HCT116 (cell line): ENCODE measurements at regions not wholly inside any gene's neighbourhood (a gene's known extent, or its start where the extent isn't known, plus 50 kb on each side); places are given as distances from the start of the nearest gene placed in this dataset.

Experiments
- ATAC-seq: fragments of 200-7000 bp; cut with Tn5 transposase; 2 replicates; pipeline ENCODE4 v1.9.1; 2020; ENCODE audit warnings: mild to moderate bottlenecking, moderate library complexity
- BruUV-seq: library from RNA; stranded (reverse); fragments of 400-500 nt; replicated peaks from 2 replicates; lab custom pipeline; 2021; lab: Mats Ljungman, UMichigan
- CTCF ChIA-PET: fragments of 300-600 bp; sonication (Branson Sonifier 250); formaldehyde crosslinking; loops from one replicate; lab custom pipeline; 2021; ENCODE audit warnings: antibody characterized with exemption; lab: Charles Lee
- POLR2A ChIA-PET: fragments of 300-600, 350-600 bp; sonication (Branson Sonifier 250); formaldehyde crosslinking; loops from one replicate; lab custom pipeline; 2021; ENCODE audit warnings: antibody characterized with exemption; lab: Charles Lee
- RAD21 ChIA-PET, 2 experiments: fragments of 300-600 bp; sonication (Branson Sonifier 250); formaldehyde crosslinking; loops; one replicate each; lab custom pipeline; 2023; ENCODE audit warnings: low total read pairs in 2 of 2; ENCODE audit not compliant: uncharacterized antibody in 2 of 2, unreplicated experiment in 2 of 2, low non-redundant PET in 1 of 2; lab: Charles Lee
- DNase-seq: peaks from one replicate; pipeline ENCODE4 v3.0.0-alpha.2; 2010; ENCODE audit warnings: low read depth, low spot score
- H2AFZ ChIP-seq: fragments of 200-600 bp; shearing (Covaris generic), sonication (generic); 2 replicates; pipeline ENCODE4 v1.6.1; 2017; ENCODE audit warnings: low read depth, mixed run types, mixed read lengths, antibody characterized with exemption, low read length; ENCODE audit not compliant: poor library complexity, severe bottlenecking
- H3K27ac ChIP-seq: 2 replicates; pipeline ENCODE4 v1.5.1; 2012; ENCODE audit warnings: low read depth, low read length
- H3K27me3 ChIP-seq: fragments of 200-600 bp; sonication (generic); 2 replicates; pipeline ENCODE4 v1.6.1; 2016; ENCODE audit warnings: mixed run types, low read length, mixed read lengths; ENCODE audit not compliant: insufficient read depth
- H3K36me3 ChIP-seq, 2 experiments: fragments of 200-500 bp in 1 of 2; fragments of 200-600 bp in 1 of 2; sonication (Bioruptor generic) in 1 of 2; sonication (generic) in 1 of 2; 2 replicates each; pipeline versions ENCODE4 v1.5.1 to v1.6.1; 2014 to 2016; ENCODE audit warnings: low read length in 2 of 2, inconsistent platforms in 1 of 2, mixed read lengths in 1 of 2, mixed run types in 1 of 2; ENCODE audit not compliant: insufficient read depth in 2 of 2, control insufficient read depth in 1 of 2
- H3K4me1 ChIP-seq, 2 experiments: fragments of 200-600 bp in 1 of 2; sonication (generic) in 1 of 2; 2 replicates each; pipeline versions ENCODE4 v1.5.1 to v1.6.1; 2012 to 2017; ENCODE audit warnings: low read length in 2 of 2, inconsistent platforms in 1 of 2, mild to moderate bottlenecking in 1 of 2, mixed read lengths in 1 of 2, mixed run types in 1 of 2, moderate library complexity in 1 of 2; ENCODE audit not compliant: insufficient read depth in 2 of 2, control insufficient read depth in 1 of 2
- H3K4me2 ChIP-seq: fragments of 200-600 bp; sonication (generic); 2 replicates; pipeline ENCODE4 v1.6.1; 2017; ENCODE audit warnings: mixed run types, low read length, mixed read lengths
- H3K4me3 ChIP-seq, 2 experiments: fragments of 200-600 bp in 1 of 2; sonication (generic) in 1 of 2; replicated peaks in 1 of 2; 2 replicates each; pipeline ENCODE4 v1.5.1; 2011 to 2016; ENCODE audit warnings: low read length in 2 of 2, control low read depth in 1 of 2, low read depth in 1 of 2, mild to moderate bottlenecking in 1 of 2, mixed read lengths in 1 of 2, mixed run types in 1 of 2
- H3K79me2 ChIP-seq: fragments of 200-600 bp; sonication (generic); 2 replicates; pipeline ENCODE4 v1.6.1; 2017; ENCODE audit warnings: mild to moderate bottlenecking, mixed run types, low read length, moderate library complexity, mixed read lengths; ENCODE audit not compliant: insufficient read depth
- H3K9ac ChIP-seq: fragments of 200-600 bp; sonication (generic); 2 replicates; pipeline ENCODE4 v1.6.1; 2016; ENCODE audit warnings: low read length, mixed read lengths
- H3K9me2 ChIP-seq: fragments of 200-600 bp; sonication (generic), shearing (Covaris generic); 2 replicates; pipeline ENCODE4 v1.6.1; 2017; ENCODE audit warnings: mixed run types, mild to moderate bottlenecking, moderate library complexity; ENCODE audit not compliant: insufficient read depth
- H3K9me3 ChIP-seq, 2 experiments: fragments of 200-500 bp in 1 of 2; fragments of 200-600 bp in 1 of 2; sonication (Bioruptor generic) in 1 of 2; sonication (generic) in 1 of 2; 2 replicates each; pipeline ENCODE4 v1.6.1; 2014 to 2017; ENCODE audit warnings: low read length in 2 of 2, mixed read lengths in 2 of 2, inconsistent platforms in 1 of 2, low read depth in 1 of 2, mild to moderate bottlenecking in 1 of 2, mixed run types in 1 of 2, moderate library complexity in 1 of 2; ENCODE audit not compliant: control insufficient read depth in 1 of 2, insufficient read depth in 1 of 2
- H4K20me1 ChIP-seq: fragments of 200-600 bp; sonication (generic), shearing (Covaris generic); 2 replicates; pipeline ENCODE4 v1.6.1; 2017; ENCODE audit warnings: mixed run types, mild to moderate bottlenecking, moderate library complexity; ENCODE audit not compliant: insufficient read depth
- ATF3 ChIP-seq: IDR thresholded peaks from 2 replicates; pipeline ENCODE4 v1.6.1; 2012
- CBX3 ChIP-seq: IDR thresholded peaks from 2 replicates; pipeline ENCODE4 v1.6.1; 2012; ENCODE audit warnings: low read depth
- CEBPB ChIP-seq: IDR thresholded peaks from 2 replicates; pipeline ENCODE4 v1.6.1; 2012; ENCODE audit warnings: low read depth
- EGR1 ChIP-seq: IDR thresholded peaks from 2 replicates; pipeline ENCODE4 v1.6.1; 2012; ENCODE audit warnings: low read depth
- EZH2 ChIP-seq: fragments of 200-600 bp; sonication (generic); IDR thresholded peaks from 2 replicates; pipeline ENCODE4 v1.6.1; 2017; ENCODE audit warnings: antibody characterized with exemption, mixed run types
- EZH2phosphoT487 ChIP-seq: fragments of 200-600 bp; IDR thresholded peaks from 2 replicates; pipeline ENCODE4 v1.6.1; 2018; ENCODE audit warnings: antibody characterized with exemption, borderline replicate concordance
- POLR2A ChIP-seq: IDR thresholded peaks from 2 replicates; pipeline ENCODE4 v1.7.0; 2011; ENCODE audit warnings: borderline replicate concordance; ENCODE audit not compliant: insufficient read depth, insufficient read length; ENCODE audit errors: extremely low read depth
- POLR2AphosphoS5 ChIP-seq: IDR thresholded peaks from 2 replicates; pipeline ENCODE4 v1.6.1; 2011; ENCODE audit warnings: mild to moderate bottlenecking, low read depth, low read length, moderate library complexity
- RAD21 ChIP-seq: IDR thresholded peaks from 2 replicates; pipeline ENCODE4 v1.6.1; 2012; ENCODE audit warnings: low read depth, mild to moderate bottlenecking
- SIN3A ChIP-seq: IDR thresholded peaks from 2 replicates; pipeline ENCODE4 v1.6.1; 2012; ENCODE audit warnings: low read depth
- SP1 ChIP-seq: IDR thresholded peaks from 2 replicates; pipeline ENCODE4 v1.6.1; 2012; ENCODE audit warnings: low read depth
- SRF ChIP-seq: IDR thresholded peaks from 2 replicates; pipeline ENCODE4 v1.6.1; 2012; ENCODE audit warnings: low read depth
- TCF7L2 ChIP-seq: IDR thresholded peaks from 2 replicates; pipeline ENCODE4 v1.7.0; 2011; ENCODE audit warnings: borderline replicate concordance, inconsistent platforms; ENCODE audit not compliant: insufficient read depth, insufficient read length; ENCODE audit errors: extremely low read depth
- YY1 ChIP-seq: IDR thresholded peaks from 2 replicates; pipeline ENCODE4 v1.6.1; 2011; ENCODE audit warnings: low read length, low read depth, moderate library complexity, mild to moderate bottlenecking; ENCODE audit not compliant: insufficient replicate concordance; ENCODE audit errors: extremely low read depth
- ZFX ChIP-seq: fragments of 450-650 bp; IDR thresholded peaks from 2 replicates; pipeline ENCODE4 v1.6.1; 2017
- ZNF274 ChIP-seq: fragments of 200-500 bp; sonication (Bioruptor generic); IDR thresholded peaks from 2 replicates; pipeline ENCODE4 v1.6.1; 2014; ENCODE audit warnings: mild to moderate bottlenecking, low read depth, low read length, inconsistent platforms
- intact Hi-C: fragments of 100-400 bp; cut with micrococcal nuclease; formaldehyde crosslinking; loops from 2 replicates; pipeline ENCODE4 v1.10.0; 2022
- TF ChIP-seq, protein P1 (sequence below): IDR thresholded peaks from 2 replicates; pipeline ENCODE4 v1.6.1; 2012; ENCODE audit warnings: low read depth
- TF ChIP-seq, protein P2 (sequence below): IDR thresholded peaks from 2 replicates; pipeline ENCODE4 v1.6.1; 2012

GRCh38 chr16:50460538-50461399 is 87.4 kb upstream of the NKD1 start:
- intact Hi-C loops = no loop called here
- POLR2A ChIA-PET = no interaction called here
- no peak for ATAC-seq

DNA sequence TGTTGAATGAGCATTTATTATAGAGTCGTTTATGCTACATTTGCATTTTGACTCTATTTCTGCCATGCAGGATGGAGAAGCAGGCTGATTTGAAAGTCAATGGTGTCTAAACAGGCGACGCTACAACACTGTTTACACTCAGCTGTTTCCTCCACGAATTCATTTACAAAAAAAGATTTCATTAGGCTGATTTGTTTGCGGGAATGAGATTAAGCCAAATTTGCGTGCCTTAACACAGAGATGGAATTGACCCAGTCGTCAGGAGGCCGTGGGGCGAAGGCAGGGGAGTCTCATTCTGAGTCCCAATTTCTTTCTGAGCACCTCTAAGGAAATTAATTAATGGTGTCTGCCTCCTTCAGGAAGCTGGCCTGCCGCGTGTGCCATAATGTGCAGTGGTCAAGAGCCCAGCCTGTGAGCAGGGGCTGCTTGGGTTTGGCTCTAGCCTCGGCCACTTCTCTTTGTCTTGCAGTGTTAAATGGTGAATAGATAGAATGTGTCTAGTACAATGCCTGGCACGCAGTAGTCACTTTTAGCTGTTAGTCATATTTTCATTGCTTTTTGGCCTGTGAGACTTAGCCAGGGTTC is 88.6 kb upstream of the NKD1 start:
- BruUV-seq = no TSS peak
- CTCF ChIA-PET = no interaction called here
- TF ChIP-seq POLR2AphosphoS5 (no peak), EZH2 (no peak), EGR1 (no peak), POLR2A (no peak), TCF7L2 (no peak), CBX3 (no peak), SRF (no peak), ATF3 (no peak), ZFX (no peak), RAD21 (no peak), SIN3A (no peak), CEBPB (no peak)
- TF ChIP-seq, protein P1, sequence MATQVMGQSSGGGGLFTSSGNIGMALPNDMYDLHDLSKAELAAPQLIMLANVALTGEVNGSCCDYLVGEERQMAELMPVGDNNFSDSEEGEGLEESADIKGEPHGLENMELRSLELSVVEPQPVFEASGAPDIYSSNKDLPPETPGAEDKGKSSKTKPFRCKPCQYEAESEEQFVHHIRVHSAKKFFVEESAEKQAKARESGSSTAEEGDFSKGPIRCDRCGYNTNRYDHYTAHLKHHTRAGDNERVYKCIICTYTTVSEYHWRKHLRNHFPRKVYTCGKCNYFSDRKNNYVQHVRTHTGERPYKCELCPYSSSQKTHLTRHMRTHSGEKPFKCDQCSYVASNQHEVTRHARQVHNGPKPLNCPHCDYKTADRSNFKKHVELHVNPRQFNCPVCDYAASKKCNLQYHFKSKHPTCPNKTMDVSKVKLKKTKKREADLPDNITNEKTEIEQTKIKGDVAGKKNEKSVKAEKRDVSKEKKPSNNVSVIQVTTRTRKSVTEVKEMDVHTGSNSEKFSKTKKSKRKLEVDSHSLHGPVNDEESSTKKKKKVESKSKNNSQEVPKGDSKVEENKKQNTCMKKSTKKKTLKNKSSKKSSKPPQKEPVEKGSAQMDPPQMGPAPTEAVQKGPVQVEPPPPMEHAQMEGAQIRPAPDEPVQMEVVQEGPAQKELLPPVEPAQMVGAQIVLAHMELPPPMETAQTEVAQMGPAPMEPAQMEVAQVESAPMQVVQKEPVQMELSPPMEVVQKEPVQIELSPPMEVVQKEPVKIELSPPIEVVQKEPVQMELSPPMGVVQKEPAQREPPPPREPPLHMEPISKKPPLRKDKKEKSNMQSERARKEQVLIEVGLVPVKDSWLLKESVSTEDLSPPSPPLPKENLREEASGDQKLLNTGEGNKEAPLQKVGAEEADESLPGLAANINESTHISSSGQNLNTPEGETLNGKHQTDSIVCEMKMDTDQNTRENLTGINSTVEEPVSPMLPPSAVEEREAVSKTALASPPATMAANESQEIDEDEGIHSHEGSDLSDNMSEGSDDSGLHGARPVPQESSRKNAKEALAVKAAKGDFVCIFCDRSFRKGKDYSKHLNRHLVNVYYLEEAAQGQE = no peak

More at GRCh38 chr16:50460538-50461399, 87.4 kb upstream of the NKD1 start:
- no peaks in the 10 kb centered on the region for H3K9me2 ChIP-seq
- CTCF ChIA-PET = no interaction called here
- H3K36me3 ChIP-seq = no peaks in the 10 kb centered on the region
- H3K79me2 ChIP-seq = no peaks in the 10 kb centered on the region
- peaks cover 0 to 9% of the 10 kb centered on the region in 2 experiments; a peak in 1 of 4 replicates for H3K4me1 ChIP-seq
- no TSS peak for BruUV-seq
- H3K27ac ChIP-seq = no peak overlapping the region
- RAD21 ChIA-PET = no interaction called here
- no peaks in the 10 kb centered on the region for H4K20me1 ChIP-seq
- H2AFZ ChIP-seq = no peak overlapping the region
- H3K27me3 ChIP-seq = peaks cover 9% of the 10 kb centered on the region; the same call in 1 of the 2 replicates
- H3K4me2 ChIP-seq = no peak overlapping the region
- no peak overlapping the region for H3K9ac ChIP-seq
- DNase-seq = no peak
- H3K9me3 ChIP-seq = no peaks in the 10 kb centered on the region
- no peak overlapping the region for H3K4me3 ChIP-seq
- no peak for TF ChIP-seq YY1
- TF ChIP-seq SRF = no peak
- no peak for TF ChIP-seq ZNF274
- TF ChIP-seq SP1 = no peak
- TF ChIP-seq, protein P2, sequence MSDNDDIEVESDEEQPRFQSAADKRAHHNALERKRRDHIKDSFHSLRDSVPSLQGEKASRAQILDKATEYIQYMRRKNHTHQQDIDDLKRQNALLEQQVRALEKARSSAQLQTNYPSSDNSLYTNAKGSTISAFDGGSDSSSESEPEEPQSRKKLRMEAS = no peak
- TF ChIP-seq EZH2phosphoT487 = no peak
- TF ChIP-seq EGR1 = no peak

More for the DNA sequence above, 88.6 kb upstream of the NKD1 start:
- H3K79me2 ChIP-seq = no peaks in the 10 kb centered on the region
- DNase-seq (no peak), ATAC-seq (no peak)
- H3K36me3 ChIP-seq = no peaks in the 10 kb centered on the region
- H4K20me1 ChIP-seq = no peaks in the 10 kb centered on the region
- ChIA-PET RAD21 (no interaction called here), POLR2A (no interaction called here)
- H3K4me2 ChIP-seq = no peak overlapping the region
- no peaks in the 10 kb centered on the region for H3K9me3 ChIP-seq
- H3K4me3 ChIP-seq = no peak overlapping the region
- no peaks in the 10 kb centered on the region for H3K9me2 ChIP-seq
- H3K27ac ChIP-seq = no peak overlapping the region
- H2AFZ ChIP-seq = no peak overlapping the region
- peaks cover 9% of the 10 kb centered on the region; the same call in 1 of the 2 replicates for H3K27me3 ChIP-seq
- intact Hi-C loops = no loop called here
- H3K4me1 ChIP-seq = peaks cover 0 to 9% of the 10 kb centered on the region in 2 experiments; a peak in 1 of 4 replicates
- H3K9ac ChIP-seq = no peak overlapping the region
